CD4-positive, alpha-beta T cell (primary cell): ENCODE measurements at regions not wholly inside any gene's neighbourhood (a gene's known extent, or its start where the extent isn't known, plus 50 kb on each side); places are given as distances from the start of the nearest gene placed in this dataset.

Experiments
- ATAC-seq: fragments of 200-7000 bp; cut with Tn5 transposase; one replicate; pipeline ENCODE4 v1.10.0; 2022; ENCODE audit warnings: mild to moderate bottlenecking; ENCODE audit not compliant: poor library complexity
- CTCF ChIA-PET: fragments of 350-600 bp; sonication (Branson Sonifier 250); formaldehyde crosslinking; loops from one replicate; lab custom pipeline; 2021; ENCODE audit warnings: antibody characterized with exemption, inconsistent platforms; lab: Charles Lee
- POLR2A ChIA-PET: fragments of 350-600 bp; sonication (Branson Sonifier 250); formaldehyde crosslinking; loops from one replicate; lab custom pipeline; 2021; ENCODE audit warnings: antibody characterized with exemption, inconsistent platforms; lab: Charles Lee
- DNase-seq, 14 experiments: peaks; one replicate each; pipeline ENCODE4 v3.0.0-alpha.2; 2013 to 2020; ENCODE audit warnings: mixed read lengths in 2 of 14
- H3K27ac ChIP-seq, 2 donors: one replicate each; pipeline versions ENCODE4 v1.5.1 to v1.7.0; 2013; ENCODE audit warnings: low read length in 2 of 2, low read depth in 1 of 2, mild to moderate bottlenecking in 1 of 2
- H3K27me3 ChIP-seq, 2 experiments: 1 replicate in 1 of 2; 2 replicates in 1 of 2; pipeline versions ENCODE4 v1.6.1 to v1.7.0; 2013; ENCODE audit warnings: low read length in 2 of 2, control low read depth in 1 of 2, mild to moderate bottlenecking in 1 of 2, moderate library complexity in 1 of 2; ENCODE audit not compliant: insufficient read depth in 2 of 2, control insufficient read depth in 1 of 2
- H3K36me3 ChIP-seq: one replicate; pipeline ENCODE4 v1.6.1; 2013; ENCODE audit warnings: low read length, control low read depth; ENCODE audit not compliant: insufficient read depth
- H3K4me1 ChIP-seq: one replicate; pipeline ENCODE4 v1.6.1; 2013; ENCODE audit warnings: low read length, control low read depth; ENCODE audit not compliant: insufficient read depth
- H3K4me3 ChIP-seq: one replicate; pipeline ENCODE4 v1.5.1; 2013; ENCODE audit warnings: mild to moderate bottlenecking, low read length, moderate library complexity
- H3K9me3 ChIP-seq, 2 experiments: 1 replicate in 1 of 2; 2 replicates in 1 of 2; pipeline versions ENCODE4 v1.6.1 to v1.7.0; 2013; ENCODE audit warnings: low read length in 2 of 2, mild to moderate bottlenecking in 2 of 2, control low read depth in 1 of 2, moderate library complexity in 1 of 2; ENCODE audit not compliant: control insufficient read depth in 1 of 2, insufficient read depth in 1 of 2
- H3K27ac Mint-ChIP-seq: one replicate; pipeline ENCODE4 v1.8.0; 2020; ENCODE audit warnings: mixed read lengths
- H3K27me3 Mint-ChIP-seq: one replicate; pipeline ENCODE4 v1.8.0; 2021; ENCODE audit warnings: mixed read lengths
- H3K36me3 Mint-ChIP-seq: one replicate; pipeline ENCODE4 v1.8.0; 2021; ENCODE audit warnings: low read depth, mixed read lengths
- H3K4me1 Mint-ChIP-seq: one replicate; pipeline ENCODE4 v1.8.0; 2021; ENCODE audit warnings: low read depth, mixed read lengths
- H3K4me3 Mint-ChIP-seq: one replicate; pipeline ENCODE4 v1.8.0; 2020; ENCODE audit warnings: mild to moderate bottlenecking, mixed read lengths
- H3K9me3 Mint-ChIP-seq: one replicate; pipeline ENCODE4 v1.8.0; 2020; ENCODE audit warnings: mixed read lengths
- CTCF ChIP-seq: fragments of 200-600 bp; IDR thresholded peaks from one replicate; pipeline ENCODE4 v1.8.0; 2022; ENCODE audit warnings: antibody characterized with exemption, mild to moderate bottlenecking
- intact Hi-C, 2 experiments: fragments of 100-400 bp; cut with DNase I in 1 of 2; cut with micrococcal nuclease in 1 of 2; formaldehyde crosslinking; loops; one replicate each; pipeline versions ENCODE4 v1.15.1 to v1.9.0; 2023 to 2025; cut with DNase I, micrococcal nuclease

GRCh38 chr12:102570256-102570655, 89.9 kb upstream of the IGF1 start:
- Mint-ChIP-seq H3K9me3 (peaks cover 3% of the 10 kb centered on the region), H3K4me3 (no peak overlapping the region), H3K36me3 (no peaks in the 10 kb centered on the region), H3K4me1 (no peaks in the 10 kb centered on the region), H3K27ac (no peak overlapping the region), H3K27me3 (no peaks in the 10 kb centered on the region)
- ChIA-PET POLR2A (no interaction called here), CTCF (no interaction called here)
- intact Hi-C loops: no loop called here
- Histone ChIP-seq H3K4me1 (no peaks in the 10 kb centered on the region), H3K36me3 (no peaks in the 10 kb centered on the region), H3K4me3 (no peak overlapping the region), H3K27me3 (no peaks in the 10 kb centered on the region), H3K9me3 (no peaks in the 10 kb centered on the region), H3K27ac (no peak overlapping the region)
- DNase-seq (no peak), ATAC-seq (no peak)
- TF ChIP-seq CTCF: no peak

- Mint-ChIP-seq H3K27me3 (no peaks in the 10 kb centered on the region), H3K9me3 (peaks cover 3% of the 10 kb centered on the region), H3K36me3 (no peaks in the 10 kb centered on the region), H3K4me1 (no peaks in the 10 kb centered on the region), H3K27ac (no peak overlapping the region), H3K4me3 (no peak overlapping the region)
- POLR2A ChIA-PET: no interaction called here
- Histone ChIP-seq H3K36me3 (no peaks in the 10 kb centered on the region), H3K4me3 (no peak overlapping the region), H3K27me3 (no peaks in the 10 kb centered on the region), H3K27ac (no peak overlapping the region), H3K9me3 (no peaks in the 10 kb centered on the region), H3K4me1 (no peaks in the 10 kb centered on the region)
- DNase-seq (no peak), ATAC-seq (no peak)
- intact Hi-C loops: no loop called here
- CTCF ChIA-PET: no interaction called here
- no peak for TF ChIP-seq CTCF
Measured at GRCh38 chr12:102569803-102570202, 89.4 kb upstream of the IGF1 start.

- H3K27ac ChIP-seq: no peak overlapping the region
- H3K4me1 Mint-ChIP-seq: no peaks in the 10 kb centered on the region
- H3K9me3 Mint-ChIP-seq: peaks cover 3% of the 10 kb centered on the region
- H3K36me3 ChIP-seq: no peaks in the 10 kb centered on the region
- H3K9me3 ChIP-seq: no peaks in the 10 kb centered on the region
- H3K4me1 ChIP-seq: no peaks in the 10 kb centered on the region
- H3K27me3 Mint-ChIP-seq: no peaks in the 10 kb centered on the region
- DNase-seq: no peak
- H3K27me3 ChIP-seq: no peaks in the 10 kb centered on the region
- ATAC-seq: no peak
- CTCF ChIA-PET: interaction anchor here (0.5 kb wide), 1 partner anchor 642 kb away, joined by 6 read pairs; no protein-coding TSS in a partner anchor
- TF ChIP-seq CTCF: no peak
- POLR2A ChIA-PET: no interaction called here
- intact Hi-C loops: no loop called here
- H3K4me3 ChIP-seq: no peak overlapping the region
- no peak overlapping the region for H3K27ac Mint-ChIP-seq
- H3K4me3 Mint-ChIP-seq: no peak overlapping the region
- no peaks in the 10 kb centered on the region for H3K36me3 Mint-ChIP-seq
Measured at GRCh38 chr12:102568276-102568675, 87.9 kb upstream of the IGF1 start.
